ENCODE measurements at regions not wholly inside any gene's neighbourhood (a gene's known extent, or its start where the extent isn't known, plus 50 kb on each side); places are given as distances from the start of the nearest gene placed in this dataset.

- TF ChIP-seq EZH2 (IDR thresholded peaks at IDR 0.05; ENCODE audit: low read length, missing control alignments) (no peak), CTCF (conservative IDR thresholded peaks at IDR 0.05 in 1 of 2, IDR thresholded peaks at IDR 0.05 in 1 of 2; ENCODE audit: low read depth in 1 of 2, low read length in 2 of 2) (no peak)
These were observed 426.5 kb downstream of the RPS24 start for GRCh38 chr10:78460204-78460603.
